Mucosa of stomach (tissue), 1 donor: ENCODE measurements at regions not wholly inside any gene's neighbourhood (a gene's known extent, or its start where the extent isn't known, plus 50 kb on each side); places are given as distances from the start of the nearest gene placed in this dataset.

ENCODE experiments used
- H3K27me3 ChIP-seq: one replicate; pipeline ENCODE4 v1.7.0; 2013; ENCODE audit warnings: mild to moderate bottlenecking, low read length; ENCODE audit not compliant: control insufficient read depth, insufficient read depth
- H3K36me3 ChIP-seq: one replicate; pipeline ENCODE4 v1.7.0; 2013; ENCODE audit warnings: low read length; ENCODE audit not compliant: control insufficient read depth, insufficient read depth
- H3K4me1 ChIP-seq: one replicate; pipeline ENCODE4 v1.7.0; 2013; ENCODE audit warnings: mild to moderate bottlenecking, low read length; ENCODE audit not compliant: control insufficient read depth, insufficient read depth
- H3K4me3 ChIP-seq: one replicate; pipeline ENCODE4 v1.7.0; 2013; ENCODE audit warnings: low read length
- H3K9ac ChIP-seq: one replicate; pipeline ENCODE4 v1.7.0; 2013; ENCODE audit warnings: mild to moderate bottlenecking, low read length, moderate library complexity
- H3K9me3 ChIP-seq: one replicate; pipeline ENCODE4 v1.7.0; 2013; ENCODE audit warnings: mild to moderate bottlenecking, low read length, moderate library complexity; ENCODE audit not compliant: control insufficient read depth
- donor health status: Pancreatic carcinoma.

- H3K27me3 ChIP-seq, result no peaks in the 10 kb centered on the region
- H3K9me3 ChIP-seq, result no peaks in the 10 kb centered on the region
- no peak overlapping the region for H3K9ac ChIP-seq
- H3K36me3 ChIP-seq, result no peaks in the 10 kb centered on the region
- no peak overlapping the region for H3K4me3 ChIP-seq
- no peaks in the 10 kb centered on the region for H3K4me1 ChIP-seq
Observed at GRCh38 chr10:21278491-21279216, 246.8 kb downstream of the SKIDA1 start.

DNA sequence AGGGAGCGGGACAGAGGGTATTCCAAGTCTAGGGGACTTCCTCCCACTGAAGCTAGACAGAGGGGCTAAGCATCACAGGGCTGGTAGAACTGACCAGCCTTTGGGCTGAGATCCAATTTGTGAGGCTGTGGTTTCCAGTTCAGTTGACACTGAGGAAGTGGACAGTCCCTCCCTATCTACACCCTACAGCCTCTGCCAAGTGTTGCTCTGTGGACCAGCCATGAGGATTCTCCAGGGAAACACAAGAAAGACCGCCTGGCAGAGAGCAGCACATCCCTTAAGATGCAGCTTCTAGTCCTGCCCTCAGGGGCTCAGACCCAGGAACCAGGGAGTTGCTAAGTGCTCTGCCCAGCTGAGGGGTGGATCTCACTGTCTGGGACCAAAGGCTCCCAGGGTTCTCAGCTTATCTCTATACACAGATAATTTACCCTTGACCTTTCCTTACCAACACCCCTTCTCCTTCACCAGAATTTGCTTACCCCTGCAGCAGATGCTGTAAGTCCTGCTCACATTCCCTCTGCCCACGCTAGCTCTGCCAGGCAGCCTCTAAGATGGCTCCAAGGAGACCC, 252.0 kb downstream of the SKIDA1 start:
- Histone ChIP-seq H3K9ac (no peak overlapping the region), H3K27me3 (no peaks in the 10 kb centered on the region), H3K9me3 (no peaks in the 10 kb centered on the region), H3K36me3 (no peaks in the 10 kb centered on the region), H3K4me1 (no peaks in the 10 kb centered on the region), H3K4me3 (no peak overlapping the region)

GRCh38 chr10:21272643-21273399, 252.7 kb downstream of the SKIDA1 start:
- Histone ChIP-seq H3K36me3 (no peaks in the 10 kb centered on the region), H3K4me1 (no peaks in the 10 kb centered on the region), H3K9ac (no peak overlapping the region), H3K4me3 (no peak overlapping the region), H3K27me3 (no peaks in the 10 kb centered on the region), H3K9me3 (no peaks in the 10 kb centered on the region)

- H3K9me3 ChIP-seq, result no peaks in the 10 kb centered on the region
- H3K9ac ChIP-seq, result no peak overlapping the region
- no peaks in the 10 kb centered on the region for H3K27me3 ChIP-seq
Observed at GRCh38 chr10:21270976-21271375, 254.5 kb downstream of the SKIDA1 start.

DNA sequence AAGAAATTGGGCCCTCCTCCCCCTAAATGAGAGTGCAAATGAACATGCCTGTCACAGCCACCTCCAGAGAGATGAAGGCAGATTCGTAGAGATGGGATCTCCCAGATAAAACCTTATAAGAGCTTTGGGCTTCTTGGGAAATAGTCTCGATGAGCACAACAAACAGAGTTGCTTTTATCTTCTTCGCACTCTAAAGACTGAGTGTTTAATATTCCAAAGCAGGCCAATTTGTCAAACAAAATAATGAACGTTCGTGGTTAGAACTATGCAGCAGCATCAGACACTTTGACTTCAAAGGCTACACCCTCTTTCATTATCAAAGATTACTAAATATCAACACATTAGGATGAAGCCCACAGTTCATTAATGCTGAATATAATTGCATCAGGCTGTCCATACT, 256.2 kb downstream of the SKIDA1 start:
- H3K9ac ChIP-seq, result no peak overlapping the region
- H3K4me1 ChIP-seq, result no peaks in the 10 kb centered on the region
- no peak overlapping the region for H3K4me3 ChIP-seq
- no peaks in the 10 kb centered on the region for H3K27me3 ChIP-seq
- no peaks in the 10 kb centered on the region for H3K9me3 ChIP-seq
- H3K36me3 ChIP-seq, result no peaks in the 10 kb centered on the region

More at GRCh38 chr10:21270976-21271375, 254.5 kb downstream of the SKIDA1 start:
- Histone ChIP-seq H3K4me1 (no peaks in the 10 kb centered on the region), H3K36me3 (no peaks in the 10 kb centered on the region), H3K4me3 (no peak overlapping the region)

- no peaks in the 10 kb centered on the region for H3K9me3 ChIP-seq
- no peak overlapping the region for H3K9ac ChIP-seq
- no peak overlapping the region for H3K4me3 ChIP-seq
- H3K27me3 ChIP-seq, result no peaks in the 10 kb centered on the region
- H3K4me1 ChIP-seq, result no peaks in the 10 kb centered on the region
- H3K36me3 ChIP-seq, result no peaks in the 10 kb centered on the region
Observed at GRCh38 chr10:21265622-21266021, 259.9 kb downstream of the SKIDA1 start.

DNA sequence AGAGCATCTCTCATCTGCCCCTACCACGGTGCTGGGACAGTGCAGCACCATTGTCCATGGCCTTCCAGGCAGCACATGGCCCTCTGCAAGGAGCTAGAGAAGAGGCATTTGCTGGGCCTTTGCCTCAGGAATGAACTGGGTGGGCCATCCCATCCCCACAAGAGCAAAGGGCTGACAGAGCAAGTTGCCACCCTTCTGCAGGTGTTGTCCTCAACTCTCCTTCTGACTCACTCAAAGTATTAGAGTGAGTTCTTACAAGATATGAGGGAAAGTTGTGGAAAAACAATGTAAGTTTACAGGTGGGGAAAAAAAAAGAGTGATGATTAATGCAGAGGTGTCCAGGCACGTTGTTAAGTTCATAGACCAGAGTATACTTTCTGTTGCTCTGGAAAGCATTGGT, 261.2 kb downstream of the SKIDA1 start:
- H3K36me3 ChIP-seq, result no peaks in the 10 kb centered on the region
- no peaks in the 10 kb centered on the region for H3K4me1 ChIP-seq
- no peak overlapping the region for H3K4me3 ChIP-seq
- H3K27me3 ChIP-seq, result no peaks in the 10 kb centered on the region
- H3K9me3 ChIP-seq, result no peaks in the 10 kb centered on the region
- no peak overlapping the region for H3K9ac ChIP-seq

DNA sequence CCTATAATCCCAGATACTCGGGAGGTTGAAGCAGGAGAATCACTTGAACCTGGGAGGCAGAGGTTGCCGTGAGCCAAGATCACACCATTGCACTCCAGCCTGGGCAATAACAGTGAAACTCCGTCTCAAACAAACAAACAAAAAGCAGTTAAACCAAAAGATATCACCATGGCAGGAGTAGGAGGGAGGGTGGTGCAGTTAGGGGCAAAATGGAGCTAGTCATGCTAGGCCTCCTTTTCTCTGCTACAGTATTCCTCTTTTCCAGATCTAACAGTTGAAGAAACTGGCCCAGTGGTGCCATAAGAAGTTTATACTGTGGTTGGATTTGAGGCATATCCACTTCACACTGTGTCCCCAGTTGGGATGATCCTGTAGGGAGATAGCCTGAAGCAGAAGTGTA, 261.6 kb downstream of the SKIDA1 start:
- H3K4me3 ChIP-seq, result no peak overlapping the region
- H3K4me1 ChIP-seq, result no peaks in the 10 kb centered on the region
- no peaks in the 10 kb centered on the region for H3K9me3 ChIP-seq
- no peaks in the 10 kb centered on the region for H3K27me3 ChIP-seq
- H3K9ac ChIP-seq, result no peak overlapping the region
- no peaks in the 10 kb centered on the region for H3K36me3 ChIP-seq

DNA sequence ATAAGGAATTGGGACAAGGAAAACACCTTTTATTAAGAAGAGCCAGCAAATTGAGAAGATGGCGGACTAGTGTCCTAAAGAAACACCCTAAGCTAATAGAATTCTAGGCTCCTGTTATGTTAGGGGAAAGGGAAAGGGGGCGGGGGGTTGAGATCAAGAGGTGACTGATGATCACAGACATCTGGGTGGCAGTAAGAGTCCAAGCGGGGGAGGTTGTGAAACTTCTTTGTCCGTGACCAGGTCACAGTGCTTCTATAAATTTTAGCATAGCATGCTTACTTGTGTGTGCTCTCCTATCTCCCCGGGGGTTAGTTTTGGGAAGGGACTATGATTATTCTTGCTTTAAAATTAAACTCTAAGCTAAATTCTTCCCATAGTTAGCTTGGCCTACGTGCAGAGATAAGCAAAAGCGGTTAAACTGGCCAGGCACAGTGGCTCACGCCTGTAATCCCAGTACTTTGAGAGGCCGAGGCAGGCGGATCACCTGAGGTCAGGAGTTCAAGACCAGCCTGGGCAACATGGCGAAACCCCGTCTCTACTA, 262.1 kb downstream of the SKIDA1 start:
- Histone ChIP-seq H3K4me1 (no peaks in the 10 kb centered on the region), H3K4me3 (no peak overlapping the region), H3K9ac (no peak overlapping the region), H3K27me3 (no peaks in the 10 kb centered on the region), H3K9me3 (no peaks in the 10 kb centered on the region), H3K36me3 (no peaks in the 10 kb centered on the region)

DNA sequence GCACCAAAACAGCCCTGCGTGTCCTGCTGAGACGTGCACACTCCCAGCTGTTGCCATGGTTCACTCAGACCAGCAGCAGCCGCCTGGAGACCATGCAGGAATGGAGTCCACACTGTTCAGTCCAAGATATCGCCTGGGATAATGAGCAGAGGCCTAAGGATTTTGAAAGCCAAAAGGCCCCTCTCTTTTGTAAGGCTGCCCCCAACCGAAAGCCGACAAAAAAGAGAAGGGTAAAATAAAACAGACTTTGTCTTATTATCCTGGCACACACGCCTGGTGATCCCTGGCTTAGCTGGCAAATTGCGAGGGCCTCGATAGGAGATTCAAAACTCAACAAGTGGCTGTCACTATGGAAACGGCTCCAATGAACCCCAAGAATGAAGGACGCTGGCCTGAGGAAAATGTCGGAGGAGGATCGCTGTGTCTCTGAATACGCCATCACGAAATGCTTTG, 263.6 kb downstream of the SKIDA1 start:
- H3K27me3 ChIP-seq, result no peaks in the 10 kb centered on the region
- H3K4me3 ChIP-seq, result no peak overlapping the region
- no peaks in the 10 kb centered on the region for H3K36me3 ChIP-seq
- no peaks in the 10 kb centered on the region for H3K9me3 ChIP-seq
- H3K4me1 ChIP-seq, result no peaks in the 10 kb centered on the region
- H3K9ac ChIP-seq, result no peak overlapping the region

DNA sequence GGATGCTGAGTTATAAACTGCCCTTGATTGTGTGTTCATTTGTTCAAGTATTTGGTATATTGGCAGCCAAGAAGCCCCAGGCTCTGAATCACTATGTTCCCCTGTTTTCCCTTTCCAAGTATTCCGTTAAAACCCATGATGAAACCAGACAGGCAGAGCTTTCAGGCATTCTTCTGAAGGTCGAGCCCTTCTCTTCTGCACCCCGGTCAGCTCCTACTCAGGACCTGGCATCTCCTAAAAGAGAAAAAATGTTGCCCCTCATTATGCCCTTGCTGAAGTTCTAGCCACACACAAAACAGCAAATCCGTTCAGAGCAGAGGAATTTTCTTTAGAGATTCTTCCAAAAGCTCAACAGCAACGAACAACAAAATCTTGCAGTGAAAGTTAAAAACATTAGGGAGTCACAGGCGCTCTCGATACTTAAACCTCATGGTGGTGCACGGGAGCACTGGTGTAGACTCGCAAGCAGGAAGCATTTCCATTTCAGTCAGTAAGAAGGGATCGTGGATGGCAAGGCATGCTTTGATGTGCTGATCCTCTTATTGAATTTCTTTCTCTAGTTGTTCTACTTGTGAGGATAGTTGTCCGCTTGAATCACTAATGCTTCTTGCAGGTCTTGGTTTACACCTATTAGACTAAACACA, 264.9 kb downstream of the SKIDA1 start:
- H3K4me3 ChIP-seq, result no peak overlapping the region
- H3K9me3 ChIP-seq, result no peaks in the 10 kb centered on the region
- H3K27me3 ChIP-seq, result no peaks in the 10 kb centered on the region
- H3K36me3 ChIP-seq, result no peaks in the 10 kb centered on the region
- H3K9ac ChIP-seq, result no peak overlapping the region
- H3K4me1 ChIP-seq, result no peaks in the 10 kb centered on the region

- Histone ChIP-seq H3K9me3 (no peaks in the 10 kb centered on the region), H3K4me1 (no peaks in the 10 kb centered on the region), H3K36me3 (no peaks in the 10 kb centered on the region), H3K9ac (no peak overlapping the region), H3K27me3 (no peaks in the 10 kb centered on the region), H3K4me3 (no peak overlapping the region)
Observed at GRCh38 chr10:21260066-21260465, 265.4 kb downstream of the SKIDA1 start.
